HG03378 (cell line): ENCODE measurements at regions not wholly inside any gene's neighbourhood (a gene's known extent, or its start where the extent isn't known, plus 50 kb on each side); places are given as distances from the start of the nearest gene placed in this dataset.

Source experiments
- ATAC-seq: cut with Tn5 transposase; IDR thresholded peaks from one replicate; pipeline ENCODE4 v1.9.1; 2021; ENCODE audit warnings: mild to moderate bottlenecking, moderate library complexity; ENCODE audit not compliant: unreplicated experiment

GRCh38 chr2:234341306-234341985 is 155.4 kb downstream of the ARL4C start:
- ATAC-seq: no peak

GRCh38 chr2:234339501-234339900 is 157.4 kb downstream of the ARL4C start:
- no peak for ATAC-seq

GRCh38 chr2:234339011-234339410 is 157.9 kb downstream of the ARL4C start:
- ATAC-seq: no peak

GRCh38 chr2:234335661-234336228 is 161.1 kb downstream of the ARL4C start:
- no peak for ATAC-seq

- ATAC-seq: no peak
Observed at GRCh38 chr2:234334756-234335155, 162.1 kb downstream of the ARL4C start.

GRCh38 chr2:234334151-234334550 is 162.7 kb downstream of the ARL4C start:
- no peak for ATAC-seq

- ATAC-seq: no peak
Observed at GRCh38 chr2:234333168-234334130, 163.4 kb downstream of the ARL4C start.

- ATAC-seq: no peak
Observed at GRCh38 chr2:234331966-234332365, 164.9 kb downstream of the ARL4C start.

- ATAC-seq: no peak
Observed at GRCh38 chr2:234331566-234331965, 165.3 kb downstream of the ARL4C start.

GRCh38 chr2:234330902-234331301 is 166.0 kb downstream of the ARL4C start:
- ATAC-seq: no peak

- ATAC-seq: no peak
Observed at GRCh38 chr2:234329202-234329960, 167.5 kb downstream of the ARL4C start.

GRCh38 chr2:234328444-234328990 is 168.4 kb downstream of the ARL4C start:
- ATAC-seq: no peak

GRCh38 chr2:234326694-234327093 is 170.2 kb downstream of the ARL4C start:
- ATAC-seq: no peak

- no peak for ATAC-seq
Observed at GRCh38 chr2:234324116-234324515, 172.8 kb downstream of the ARL4C start.

- no peak for ATAC-seq
Observed at GRCh38 chr2:234322766-234323465, 174.0 kb downstream of the ARL4C start.

- ATAC-seq: no peak
Observed at GRCh38 chr2:234320066-234320465, 176.8 kb downstream of the ARL4C start.

GRCh38 chr2:234318361-234318760 is 178.5 kb downstream of the ARL4C start:
- no peak for ATAC-seq

GRCh38 chr2:234313558-234313957 is 183.3 kb downstream of the ARL4C start:
- no peak for ATAC-seq

- no peak for ATAC-seq
Observed at GRCh38 chr2:234310166-234310565, 186.7 kb downstream of the ARL4C start.

GRCh38 chr2:234309431-234309830 is 187.4 kb downstream of the ARL4C start:
- ATAC-seq: no peak
